HFFc6 (cell line): ENCODE measurements at regions not wholly inside any gene's neighbourhood (a gene's known extent, or its start where the extent isn't known, plus 50 kb on each side); places are given as distances from the start of the nearest gene placed in this dataset.

Source experiments
- DNase-seq: peaks from one replicate; pipeline ENCODE4 v3.0.0-alpha.2; 2018
- H3K27ac Mint-ChIP-seq: 2 replicates; pipeline ENCODE4 v1.8.0; 2020; ENCODE audit warnings: mild to moderate bottlenecking, mixed read lengths
- H3K27me3 Mint-ChIP-seq: 2 replicates; pipeline ENCODE4 v1.8.0; 2021; ENCODE audit warnings: mild to moderate bottlenecking, moderate library complexity, mixed read lengths; ENCODE audit not compliant: insufficient read depth
- H3K36me3 Mint-ChIP-seq: 2 replicates; pipeline ENCODE4 v1.8.0; 2021; ENCODE audit warnings: low read depth, mixed read lengths
- H3K4me1 Mint-ChIP-seq: 2 replicates; pipeline ENCODE4 v1.8.0; 2020; ENCODE audit warnings: low read depth, mixed read lengths
- H3K4me3 Mint-ChIP-seq: 2 replicates; pipeline ENCODE4 v1.8.0; 2020; ENCODE audit warnings: mild to moderate bottlenecking, moderate library complexity, mixed read lengths
- H3K9me3 Mint-ChIP-seq: 2 replicates; pipeline ENCODE4 v1.8.0; 2020; ENCODE audit warnings: mild to moderate bottlenecking, mixed read lengths
- TF ChIP-seq, protein P1 (sequence below): fragments of 200-600 bp; sonication (generic); IDR thresholded peaks from 2 replicates; pipeline ENCODE4 v1.5.0; 2021; ENCODE audit warnings: antibody characterized with exemption, mild to moderate bottlenecking

DNA sequence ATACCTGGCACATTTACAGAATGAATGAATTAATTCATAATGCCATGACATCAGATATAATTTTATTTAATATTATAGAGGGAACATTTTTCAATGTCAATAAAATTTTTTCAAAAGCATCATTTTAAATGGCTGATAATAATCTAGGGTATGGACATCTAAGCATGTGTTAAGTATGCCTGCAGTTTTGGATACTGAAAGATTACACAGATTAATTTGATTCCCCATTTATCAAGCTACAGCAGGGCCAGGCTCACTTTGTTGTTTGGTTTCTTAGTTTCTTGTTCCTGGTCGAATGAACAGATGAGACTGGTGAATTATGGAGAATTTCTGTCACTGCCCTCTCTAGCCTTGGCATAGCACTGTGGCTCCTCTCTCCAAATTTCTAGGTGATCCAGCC is 72.4 kb upstream of the E2F8 start:
- Mint-ChIP-seq H3K4me1 (no peaks in the 10 kb centered on the region), H3K36me3 (no peaks in the 10 kb centered on the region), H3K27me3 (peaks cover 10% of the 10 kb centered on the region), H3K4me3 (no peak overlapping the region), H3K27ac (no peak overlapping the region), H3K9me3 (no peaks in the 10 kb centered on the region)
- TF ChIP-seq, protein P1, sequence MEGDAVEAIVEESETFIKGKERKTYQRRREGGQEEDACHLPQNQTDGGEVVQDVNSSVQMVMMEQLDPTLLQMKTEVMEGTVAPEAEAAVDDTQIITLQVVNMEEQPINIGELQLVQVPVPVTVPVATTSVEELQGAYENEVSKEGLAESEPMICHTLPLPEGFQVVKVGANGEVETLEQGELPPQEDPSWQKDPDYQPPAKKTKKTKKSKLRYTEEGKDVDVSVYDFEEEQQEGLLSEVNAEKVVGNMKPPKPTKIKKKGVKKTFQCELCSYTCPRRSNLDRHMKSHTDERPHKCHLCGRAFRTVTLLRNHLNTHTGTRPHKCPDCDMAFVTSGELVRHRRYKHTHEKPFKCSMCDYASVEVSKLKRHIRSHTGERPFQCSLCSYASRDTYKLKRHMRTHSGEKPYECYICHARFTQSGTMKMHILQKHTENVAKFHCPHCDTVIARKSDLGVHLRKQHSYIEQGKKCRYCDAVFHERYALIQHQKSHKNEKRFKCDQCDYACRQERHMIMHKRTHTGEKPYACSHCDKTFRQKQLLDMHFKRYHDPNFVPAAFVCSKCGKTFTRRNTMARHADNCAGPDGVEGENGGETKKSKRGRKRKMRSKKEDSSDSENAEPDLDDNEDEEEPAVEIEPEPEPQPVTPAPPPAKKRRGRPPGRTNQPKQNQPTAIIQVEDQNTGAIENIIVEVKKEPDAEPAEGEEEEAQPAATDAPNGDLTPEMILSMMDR = no peak
- DNase-seq = no peak

DNA sequence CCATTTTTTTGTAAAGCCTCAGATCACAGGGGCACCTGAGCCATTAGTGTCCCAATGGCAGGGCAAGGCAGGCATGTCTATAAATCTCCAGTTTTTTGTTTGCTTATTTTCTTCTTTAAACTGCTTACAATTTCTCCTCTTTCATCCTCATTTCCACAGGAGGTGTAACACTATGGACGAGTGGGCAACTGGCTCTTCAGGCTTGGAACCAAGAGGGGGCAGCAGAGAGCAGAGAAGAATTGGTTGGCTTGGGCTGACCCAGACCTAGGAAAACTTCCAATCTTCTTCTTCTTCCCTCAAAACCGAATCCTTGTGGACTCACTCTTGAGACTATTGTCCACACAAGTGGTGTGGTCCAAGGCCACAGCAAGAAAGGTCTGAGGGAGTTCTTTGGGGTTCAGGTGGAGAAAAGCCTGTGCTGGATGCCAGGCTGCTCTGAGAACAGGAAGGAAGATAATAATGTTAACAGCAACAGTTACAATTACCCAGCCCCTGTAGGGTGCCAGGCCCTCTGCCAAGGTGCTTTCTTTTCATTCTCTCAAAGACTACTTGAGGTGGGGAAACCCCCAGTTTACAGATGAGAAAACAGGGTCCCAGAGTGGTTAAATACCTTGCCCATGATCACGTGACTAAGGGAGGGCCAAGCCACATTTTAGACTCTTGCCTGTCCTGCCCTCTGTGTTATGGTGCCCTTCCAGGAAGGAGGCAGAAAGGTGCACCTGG is 70.7 kb upstream of the E2F8 start:
- DNase-seq = peak; percentile 38
- peaks cover 24% of the 10 kb centered on the region for H3K27me3 Mint-ChIP-seq
- no peak overlapping the region for H3K4me3 Mint-ChIP-seq
- H3K9me3 Mint-ChIP-seq = no peaks in the 10 kb centered on the region
- no peak overlapping the region for H3K27ac Mint-ChIP-seq
- no peaks in the 10 kb centered on the region for H3K4me1 Mint-ChIP-seq
- TF ChIP-seq, protein P1 = peak; percentile 91
- no peaks in the 10 kb centered on the region for H3K36me3 Mint-ChIP-seq

DNA sequence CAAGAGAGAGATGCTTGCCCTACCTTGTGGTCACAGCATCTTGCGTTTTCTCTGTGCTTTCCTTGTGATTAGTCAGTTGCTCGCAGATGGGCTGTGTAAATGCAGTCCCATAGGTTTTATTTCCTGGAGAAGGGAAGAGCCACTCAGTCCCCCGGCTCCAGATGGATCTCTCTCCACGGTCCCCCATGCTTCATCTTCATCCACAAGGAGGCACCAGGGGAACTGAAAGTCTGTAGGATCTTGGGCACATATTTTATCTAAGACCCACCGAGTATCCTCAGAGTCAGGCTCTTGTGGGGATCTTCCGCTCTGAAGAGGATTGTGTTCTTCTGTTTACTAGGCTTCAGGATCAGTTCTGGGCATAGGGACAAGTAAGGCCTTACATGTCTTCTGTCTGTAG is 66.8 kb upstream of the E2F8 start:
- H3K9me3 Mint-ChIP-seq = no peaks in the 10 kb centered on the region
- peaks cover 32% of the 10 kb centered on the region for H3K27me3 Mint-ChIP-seq
- H3K4me3 Mint-ChIP-seq = no peak overlapping the region
- TF ChIP-seq, protein P1 = no peak
- no peaks in the 10 kb centered on the region for H3K4me1 Mint-ChIP-seq
- no peaks in the 10 kb centered on the region for H3K36me3 Mint-ChIP-seq
- no peak for DNase-seq
- no peak overlapping the region for H3K27ac Mint-ChIP-seq

DNA sequence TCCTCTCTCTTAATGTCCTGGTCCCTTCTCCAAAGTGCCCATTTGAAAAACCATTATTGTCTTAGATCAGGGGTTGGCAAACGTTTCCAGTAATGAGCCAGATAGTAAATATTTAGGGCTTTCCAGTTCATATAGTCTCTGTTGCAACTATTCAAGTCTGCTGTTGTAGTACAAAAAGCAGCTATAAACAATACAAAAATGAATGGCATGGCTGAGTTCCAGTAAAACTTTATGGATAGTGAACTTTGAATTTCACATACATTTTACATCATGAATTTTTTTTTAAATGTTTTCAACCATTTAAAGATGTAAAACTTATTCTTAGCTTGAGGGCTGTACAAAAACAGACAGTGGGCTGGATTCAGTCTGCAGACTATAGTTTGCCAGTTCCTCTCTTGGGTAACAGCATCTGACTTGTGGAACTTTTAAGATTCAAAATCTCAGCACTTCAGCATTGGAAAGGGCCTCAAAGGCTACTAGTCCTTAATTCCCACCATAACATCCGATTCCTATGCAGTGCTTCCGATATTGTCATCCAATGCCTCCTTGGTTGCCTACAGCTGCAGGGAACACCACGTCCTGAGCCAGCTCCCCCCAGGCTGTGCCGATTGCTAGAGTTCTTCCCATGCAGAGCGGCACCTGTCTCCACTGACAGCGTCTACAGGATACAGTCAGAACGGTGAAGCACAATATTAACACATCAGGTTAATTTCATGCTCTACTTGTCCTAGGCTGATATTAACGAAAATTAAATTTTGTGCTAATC is 65.6 kb upstream of the E2F8 start:
- no peak overlapping the region for H3K4me3 Mint-ChIP-seq
- H3K4me1 Mint-ChIP-seq = no peaks in the 10 kb centered on the region
- no peaks in the 10 kb centered on the region for H3K9me3 Mint-ChIP-seq
- no peaks in the 10 kb centered on the region for H3K36me3 Mint-ChIP-seq
- TF ChIP-seq, protein P1 = no peak
- H3K27ac Mint-ChIP-seq = no peak overlapping the region
- peaks cover 32% of the 10 kb centered on the region for H3K27me3 Mint-ChIP-seq
- DNase-seq = no peak

DNA sequence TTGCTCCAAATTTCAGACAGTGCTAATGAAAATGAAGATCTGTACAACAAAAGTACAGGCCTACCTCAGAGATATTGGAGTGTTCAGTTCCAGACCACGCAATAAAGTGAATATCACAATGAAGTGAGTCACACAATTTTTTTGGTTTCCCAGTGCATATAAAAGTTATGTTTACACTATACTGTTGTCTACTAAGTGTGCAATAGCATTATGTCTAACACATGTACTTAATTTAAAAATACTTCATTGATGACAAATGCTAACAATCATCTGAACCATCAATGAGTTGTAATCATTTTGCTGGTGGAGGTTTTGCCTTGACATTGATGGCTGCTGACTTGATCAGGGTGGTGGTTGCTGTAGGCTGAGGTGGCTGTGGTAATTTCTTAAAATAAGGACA is 60.6 kb upstream of the E2F8 start:
- Mint-ChIP-seq H3K27me3 (peaks cover 29% of the 10 kb centered on the region), H3K4me1 (no peaks in the 10 kb centered on the region), H3K27ac (no peak overlapping the region), H3K9me3 (no peaks in the 10 kb centered on the region), H3K36me3 (no peaks in the 10 kb centered on the region), H3K4me3 (no peak overlapping the region)
- TF ChIP-seq, protein P1 = no peak
- DNase-seq = no peak
